ENCODE measurements at regions not wholly inside any gene's neighbourhood (a gene's known extent, or its start where the extent isn't known, plus 50 kb on each side); places are given as distances from the start of the nearest gene placed in this dataset.

DNA sequence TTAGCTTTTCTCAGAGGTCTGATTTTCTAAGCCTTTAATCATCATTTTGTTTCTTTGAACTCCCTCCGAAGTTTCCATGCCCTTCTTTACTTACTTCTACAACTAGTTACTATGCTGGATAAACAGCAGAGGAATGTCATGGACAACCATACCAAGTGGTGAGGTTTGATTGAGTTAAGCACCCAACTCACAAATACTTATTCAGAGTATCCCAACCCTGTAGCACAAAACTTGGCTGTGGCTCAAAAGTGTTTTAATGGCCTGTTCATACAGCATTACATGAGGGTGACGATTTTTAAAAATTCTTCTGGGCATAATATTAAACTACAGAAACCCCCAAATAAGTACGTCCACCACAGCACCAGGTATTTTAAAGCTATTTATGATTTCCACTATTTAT, 946.8 kb upstream of the SOX9 start (continued):
- TF ChIP-seq, protein P1, sequence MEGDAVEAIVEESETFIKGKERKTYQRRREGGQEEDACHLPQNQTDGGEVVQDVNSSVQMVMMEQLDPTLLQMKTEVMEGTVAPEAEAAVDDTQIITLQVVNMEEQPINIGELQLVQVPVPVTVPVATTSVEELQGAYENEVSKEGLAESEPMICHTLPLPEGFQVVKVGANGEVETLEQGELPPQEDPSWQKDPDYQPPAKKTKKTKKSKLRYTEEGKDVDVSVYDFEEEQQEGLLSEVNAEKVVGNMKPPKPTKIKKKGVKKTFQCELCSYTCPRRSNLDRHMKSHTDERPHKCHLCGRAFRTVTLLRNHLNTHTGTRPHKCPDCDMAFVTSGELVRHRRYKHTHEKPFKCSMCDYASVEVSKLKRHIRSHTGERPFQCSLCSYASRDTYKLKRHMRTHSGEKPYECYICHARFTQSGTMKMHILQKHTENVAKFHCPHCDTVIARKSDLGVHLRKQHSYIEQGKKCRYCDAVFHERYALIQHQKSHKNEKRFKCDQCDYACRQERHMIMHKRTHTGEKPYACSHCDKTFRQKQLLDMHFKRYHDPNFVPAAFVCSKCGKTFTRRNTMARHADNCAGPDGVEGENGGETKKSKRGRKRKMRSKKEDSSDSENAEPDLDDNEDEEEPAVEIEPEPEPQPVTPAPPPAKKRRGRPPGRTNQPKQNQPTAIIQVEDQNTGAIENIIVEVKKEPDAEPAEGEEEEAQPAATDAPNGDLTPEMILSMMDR (IDR thresholded peaks at IDR 0.05; ENCODE audit: low read depth, low read length, missing input control) = no peak
- no peak for TF ChIP-seq MAX (IDR thresholded peaks at IDR 0.05)

DNA sequence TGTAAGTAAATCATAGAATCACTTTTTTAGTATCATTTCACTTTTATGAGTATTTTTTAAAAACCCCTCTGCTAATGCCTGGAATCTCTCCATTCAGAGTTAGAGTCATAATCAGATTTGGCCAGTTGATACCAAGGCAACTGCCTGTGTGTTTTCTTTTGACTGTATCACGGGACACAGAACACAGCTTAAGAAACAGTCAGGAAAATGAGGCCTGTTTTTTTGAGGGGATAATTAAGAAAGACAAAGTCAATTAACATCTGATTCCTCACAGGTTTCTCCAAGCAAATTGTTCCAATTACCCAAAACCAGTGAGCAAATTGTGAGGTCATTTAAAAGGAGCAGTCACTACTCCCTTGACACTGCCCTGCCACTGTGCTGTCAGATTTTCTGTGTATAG, 944.5 kb upstream of the SOX9 start:
- Histone ChIP-seq H3K4me3 (ENCODE audit: low read depth in 1 of 3, low read length in 3 of 3) (no peak overlapping the region), H3K9ac (ENCODE audit: low read depth in 1 of 2, low read length in 2 of 2) (no peak overlapping the region), H3K36me3 (ENCODE audit: control insufficient read depth in 4 of 4, insufficient read depth in 3 of 4, low read depth in 1 of 4, low read length in 3 of 4) (no peaks in the 10 kb centered on the region), H3K4me1 (ENCODE audit: control insufficient read depth in 4 of 4, insufficient read depth in 4 of 4, low read length in 3 of 4) (no peaks in the 10 kb centered on the region), H3K27ac (ENCODE audit: low read depth in 1 of 2, low read length in 2 of 2) (no peak overlapping the region), H3K9me3 (ENCODE audit: control insufficient read depth in 4 of 4, low read length in 3 of 4) (no peaks in the 10 kb centered on the region), H3K27me3 (ENCODE audit: control insufficient read depth in 4 of 4, insufficient read depth in 4 of 4, low read length in 3 of 4) (no peaks in the 10 kb centered on the region)
- no peak for DNase-seq (ENCODE audit: low spot score)
- WGBS = 75% methylated on average over 1 of the region's 1 CpG
- TF ChIP-seq ATF3 (IDR thresholded peaks at IDR 0.05) = no peak
- no peak for TF ChIP-seq REST (IDR thresholded peaks at IDR 0.05)
- no peak for TF ChIP-seq RAD21 (IDR thresholded peaks at IDR 0.05)
- TF ChIP-seq JUND (IDR thresholded peaks at IDR 0.05) = no peak
- no peak for TF ChIP-seq YY1 (IDR thresholded peaks at IDR 0.05)
- no peak for TF ChIP-seq FOXA1 (IDR thresholded peaks at IDR 0.05)
- TF ChIP-seq TAF1 (conservative IDR thresholded peaks at IDR 0.05) = no peak
- no peak for TF ChIP-seq HNF4G (IDR thresholded peaks at IDR 0.05)
- TF ChIP-seq FOXA2 (IDR thresholded peaks at IDR 0.05) = no peak
- TF ChIP-seq SP1 (IDR thresholded peaks at IDR 0.05) = no peak
- no peak for TF ChIP-seq RXRA (IDR thresholded peaks at IDR 0.05)
- no peak for TF ChIP-seq NR2F2 (IDR thresholded peaks at IDR 0.05)
- TF ChIP-seq, protein P2, sequence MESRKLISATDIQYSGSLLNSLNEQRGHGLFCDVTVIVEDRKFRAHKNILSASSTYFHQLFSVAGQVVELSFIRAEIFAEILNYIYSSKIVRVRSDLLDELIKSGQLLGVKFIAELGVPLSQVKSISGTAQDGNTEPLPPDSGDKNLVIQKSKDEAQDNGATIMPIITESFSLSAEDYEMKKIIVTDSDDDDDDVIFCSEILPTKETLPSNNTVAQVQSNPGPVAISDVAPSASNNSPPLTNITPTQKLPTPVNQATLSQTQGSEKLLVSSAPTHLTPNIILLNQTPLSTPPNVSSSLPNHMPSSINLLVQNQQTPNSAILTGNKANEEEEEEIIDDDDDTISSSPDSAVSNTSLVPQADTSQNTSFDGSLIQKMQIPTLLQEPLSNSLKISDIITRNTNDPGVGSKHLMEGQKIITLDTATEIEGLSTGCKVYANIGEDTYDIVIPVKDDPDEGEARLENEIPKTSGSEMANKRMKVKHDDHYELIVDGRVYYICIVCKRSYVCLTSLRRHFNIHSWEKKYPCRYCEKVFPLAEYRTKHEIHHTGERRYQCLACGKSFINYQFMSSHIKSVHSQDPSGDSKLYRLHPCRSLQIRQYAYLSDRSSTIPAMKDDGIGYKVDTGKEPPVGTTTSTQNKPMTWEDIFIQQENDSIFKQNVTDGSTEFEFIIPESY (IDR thresholded peaks at IDR 0.05) = no peak
- TF ChIP-seq, protein P1 (IDR thresholded peaks at IDR 0.05; ENCODE audit: low read depth, low read length, missing input control) = no peak

All from liver (tissue), 8 donors.